Fibroblast of mammary gland (primary cell): ENCODE measurements at regions not wholly inside any gene's neighbourhood (a gene's known extent, or its start where the extent isn't known, plus 50 kb on each side); places are given as distances from the start of the nearest gene placed in this dataset.

Source experiments
- DNase-seq: peaks from one replicate; pipeline ENCODE4 v3.0.0-alpha.2; 2010; ENCODE audit warnings: low read depth
- H3K4me3 ChIP-seq: 2 replicates; pipeline ENCODE4 v1.5.1; 2011; ENCODE audit warnings: low read depth, mild to moderate bottlenecking, low read length, moderate library complexity; ENCODE audit not compliant: control insufficient read depth
- TF ChIP-seq, protein P1 (sequence below): conservative IDR thresholded peaks from 2 replicates; pipeline ENCODE4 v1.5.1; 2011; ENCODE audit warnings: low read depth, low read length, inconsistent platforms; ENCODE audit not compliant: control insufficient read depth, insufficient read depth

DNA sequence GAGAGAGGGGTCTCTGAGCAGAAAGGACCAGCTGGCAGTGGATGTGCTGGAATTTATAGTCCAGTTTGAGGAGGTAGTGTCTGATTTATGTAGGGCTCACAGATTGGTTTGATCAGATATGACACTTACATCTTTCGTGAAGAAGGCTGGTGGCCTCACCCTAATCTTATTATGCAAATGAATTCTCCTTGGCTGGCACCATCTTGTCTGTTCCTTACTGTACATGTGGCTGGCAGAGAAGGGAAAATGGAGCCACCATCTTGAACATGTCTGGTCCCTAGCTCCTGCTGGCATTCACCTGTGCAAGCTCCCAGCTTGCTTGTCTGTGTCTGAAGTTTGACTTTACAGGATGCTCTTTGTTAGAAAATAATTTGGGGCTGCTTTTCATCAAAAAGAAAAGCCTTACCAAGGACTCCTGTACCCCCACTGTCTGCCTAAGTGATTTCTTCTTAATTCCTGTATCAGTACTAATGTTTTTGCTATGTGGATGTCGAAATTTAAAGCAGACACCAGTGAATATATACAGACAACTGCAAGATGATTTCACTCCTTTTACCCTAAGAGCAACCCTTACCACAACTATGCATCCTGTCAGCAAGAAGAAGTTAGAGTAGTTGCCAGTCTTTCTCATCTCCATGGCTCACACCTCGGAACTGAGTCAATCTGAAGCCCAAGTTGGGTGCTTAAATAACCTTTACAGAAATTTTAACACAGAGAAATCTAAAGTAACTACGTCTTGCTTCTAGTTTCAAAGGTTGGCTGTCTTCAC lies 322.0 kb upstream of the SEMA3D start:
- H3K4me3 ChIP-seq: no peak overlapping the region
- DNase-seq: peak; percentile 88
- TF ChIP-seq, protein P1, sequence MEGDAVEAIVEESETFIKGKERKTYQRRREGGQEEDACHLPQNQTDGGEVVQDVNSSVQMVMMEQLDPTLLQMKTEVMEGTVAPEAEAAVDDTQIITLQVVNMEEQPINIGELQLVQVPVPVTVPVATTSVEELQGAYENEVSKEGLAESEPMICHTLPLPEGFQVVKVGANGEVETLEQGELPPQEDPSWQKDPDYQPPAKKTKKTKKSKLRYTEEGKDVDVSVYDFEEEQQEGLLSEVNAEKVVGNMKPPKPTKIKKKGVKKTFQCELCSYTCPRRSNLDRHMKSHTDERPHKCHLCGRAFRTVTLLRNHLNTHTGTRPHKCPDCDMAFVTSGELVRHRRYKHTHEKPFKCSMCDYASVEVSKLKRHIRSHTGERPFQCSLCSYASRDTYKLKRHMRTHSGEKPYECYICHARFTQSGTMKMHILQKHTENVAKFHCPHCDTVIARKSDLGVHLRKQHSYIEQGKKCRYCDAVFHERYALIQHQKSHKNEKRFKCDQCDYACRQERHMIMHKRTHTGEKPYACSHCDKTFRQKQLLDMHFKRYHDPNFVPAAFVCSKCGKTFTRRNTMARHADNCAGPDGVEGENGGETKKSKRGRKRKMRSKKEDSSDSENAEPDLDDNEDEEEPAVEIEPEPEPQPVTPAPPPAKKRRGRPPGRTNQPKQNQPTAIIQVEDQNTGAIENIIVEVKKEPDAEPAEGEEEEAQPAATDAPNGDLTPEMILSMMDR: no peak

- no peak for DNase-seq
- H3K4me3 ChIP-seq: no peak overlapping the region
- TF ChIP-seq, protein P1: no peak
These were observed 311.2 kb upstream of the SEMA3D start for GRCh38 chr7:85498031-85498430.

- TF ChIP-seq, protein P1: no peak
- DNase-seq: peak; percentile 93
These were observed 302.6 kb upstream of the SEMA3D start for GRCh38 chr7:85489498-85489897.

DNA sequence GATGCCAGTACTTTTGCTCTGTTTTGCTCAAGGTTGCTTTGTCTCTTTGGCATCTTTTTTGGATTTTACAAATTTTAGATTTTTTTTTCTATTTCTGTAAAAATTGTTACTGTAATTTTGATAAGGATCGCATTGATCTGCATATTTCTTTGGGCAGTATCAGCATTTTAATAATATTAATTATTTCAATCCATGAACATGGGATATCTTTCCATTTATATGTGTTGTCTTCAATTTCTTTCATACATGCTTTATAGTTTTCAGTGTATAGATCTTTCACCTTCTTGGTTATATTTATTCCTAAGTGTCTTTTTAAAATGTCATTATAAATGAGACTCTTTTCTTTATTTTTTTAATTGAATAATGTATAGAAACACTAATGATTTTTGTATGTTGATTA lies 301.6 kb upstream of the SEMA3D start:
- H3K4me3 ChIP-seq: no peak overlapping the region
- TF ChIP-seq, protein P1: no peak
- DNase-seq: no peak

More at GRCh38 chr7:85489498-85489897, 302.6 kb upstream of the SEMA3D start:
- no peak overlapping the region for H3K4me3 ChIP-seq

DNA sequence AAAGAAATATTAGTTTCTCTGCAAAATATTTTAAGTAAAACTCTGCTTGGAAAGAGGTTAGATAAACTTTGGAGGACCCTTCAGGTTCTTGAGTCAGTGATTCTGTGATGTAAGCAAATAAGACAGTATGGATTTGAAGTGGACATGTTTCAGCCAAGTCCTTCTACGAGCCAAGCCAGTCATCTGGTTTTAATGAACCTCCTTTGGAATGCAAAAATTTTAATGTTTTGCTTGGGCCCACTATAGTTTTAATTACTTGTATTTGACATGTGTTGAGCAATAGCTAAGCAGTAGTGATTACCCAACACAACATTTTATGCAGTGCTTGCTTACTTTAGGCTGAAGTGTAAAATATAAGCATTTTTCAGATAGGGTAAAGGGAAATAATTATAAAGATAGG lies 296.3 kb upstream of the SEMA3D start:
- H3K4me3 ChIP-seq: no peak overlapping the region
- TF ChIP-seq, protein P1: no peak
- DNase-seq: peak; percentile 91

GRCh38 chr7:85480666-85481065 lies 293.8 kb upstream of the SEMA3D start:
- TF ChIP-seq, protein P1: no peak
- H3K4me3 ChIP-seq: no peak overlapping the region
- no peak for DNase-seq
